ENCODE measurements at regions not wholly inside any gene's neighbourhood (a gene's known extent, or its start where the extent isn't known, plus 50 kb on each side); places are given as distances from the start of the nearest gene placed in this dataset.

GRCh38 chr14:84128050-84128449 is 1401.9 kb upstream of the FLRT2 start:
- H3K27me3 Mint-ChIP-seq (ENCODE audit: low read depth) = no peaks in the 10 kb centered on the region
- intact Hi-C loops (cut with micrococcal nuclease) = no loop called here
- DNase-seq = no peak
- H3K9me3 Mint-ChIP-seq = peaks cover 3% of the 10 kb centered on the region
- H3K4me1 Mint-ChIP-seq (ENCODE audit: low read depth) = no peaks in the 10 kb centered on the region
- H3K36me3 Mint-ChIP-seq (ENCODE audit: low read depth) = no peaks in the 10 kb centered on the region
- H3K27ac Mint-ChIP-seq = no peak overlapping the region
- CTCF ChIA-PET = no interaction called here
- no peak overlapping the region for H3K4me3 Mint-ChIP-seq

- Mint-ChIP-seq H3K4me1 (ENCODE audit: low read depth) (no peaks in the 10 kb centered on the region), H3K36me3 (ENCODE audit: low read depth) (no peaks in the 10 kb centered on the region)
- CTCF ChIA-PET = no interaction called here
These were observed 1400.9 kb upstream of the FLRT2 start for GRCh38 chr14:84129007-84129406.

GRCh38 chr14:84129941-84130340 is 1400.0 kb upstream of the FLRT2 start:
- H3K4me1 Mint-ChIP-seq (ENCODE audit: low read depth) = no peaks in the 10 kb centered on the region
- no peaks in the 10 kb centered on the region for H3K27me3 Mint-ChIP-seq (ENCODE audit: low read depth)
- no peak overlapping the region for H3K4me3 Mint-ChIP-seq
- CTCF ChIA-PET = no interaction called here
- H3K36me3 Mint-ChIP-seq (ENCODE audit: low read depth) = no peaks in the 10 kb centered on the region
- no peak overlapping the region for H3K27ac Mint-ChIP-seq
- DNase-seq = no peak
- intact Hi-C loops (cut with micrococcal nuclease) = no loop called here
- H3K9me3 Mint-ChIP-seq = peaks cover 3% of the 10 kb centered on the region

More at GRCh38 chr14:84129007-84129406, 1400.9 kb upstream of the FLRT2 start:
- H3K9me3 Mint-ChIP-seq = peaks cover 3% of the 10 kb centered on the region
- no peak overlapping the region for H3K4me3 Mint-ChIP-seq
- intact Hi-C loops (cut with micrococcal nuclease) = no loop called here
- no peak for DNase-seq
- H3K27me3 Mint-ChIP-seq (ENCODE audit: low read depth) = no peaks in the 10 kb centered on the region
- H3K27ac Mint-ChIP-seq = no peak overlapping the region

- H3K9me3 Mint-ChIP-seq = peaks cover 10% of the 10 kb centered on the region
- no peak overlapping the region for H3K27ac Mint-ChIP-seq
- intact Hi-C loops (cut with micrococcal nuclease) = no loop called here
- no peaks in the 10 kb centered on the region for H3K4me1 Mint-ChIP-seq (ENCODE audit: low read depth)
- H3K27me3 Mint-ChIP-seq (ENCODE audit: low read depth) = no peaks in the 10 kb centered on the region
- CTCF ChIA-PET = interaction anchor here (0.5 kb wide), 1 partner anchor 675 kb away, joined by 3 read pairs; no protein-coding TSS in a partner anchor
- no peaks in the 10 kb centered on the region for H3K36me3 Mint-ChIP-seq (ENCODE audit: low read depth)
- H3K4me3 Mint-ChIP-seq = no peak overlapping the region
- no peak for DNase-seq
These were observed 1398.0 kb upstream of the FLRT2 start for GRCh38 chr14:84131924-84132323.

GRCh38 chr14:84144166-84144565 is 1385.8 kb upstream of the FLRT2 start:
- CTCF ChIA-PET = no interaction called here
- no peak for DNase-seq

GRCh38 chr14:84152452-84152851 is 1377.5 kb upstream of the FLRT2 start:
- no peaks in the 10 kb centered on the region for H3K27me3 Mint-ChIP-seq (ENCODE audit: low read depth)
- H3K27ac Mint-ChIP-seq = no peak overlapping the region
- no peak for DNase-seq
- no peak overlapping the region for H3K4me3 Mint-ChIP-seq
- CTCF ChIA-PET = no interaction called here
- no peaks in the 10 kb centered on the region for H3K36me3 Mint-ChIP-seq (ENCODE audit: low read depth)
- peaks cover 4% of the 10 kb centered on the region for H3K9me3 Mint-ChIP-seq
- intact Hi-C loops (cut with micrococcal nuclease) = no loop called here
- no peaks in the 10 kb centered on the region for H3K4me1 Mint-ChIP-seq (ENCODE audit: low read depth)

More at GRCh38 chr14:84144166-84144565, 1385.8 kb upstream of the FLRT2 start:
- Mint-ChIP-seq H3K4me3 (no peak overlapping the region), H3K27ac (no peak overlapping the region), H3K27me3 (ENCODE audit: low read depth) (no peaks in the 10 kb centered on the region), H3K4me1 (ENCODE audit: low read depth) (no peaks in the 10 kb centered on the region), H3K9me3 (peaks cover 4% of the 10 kb centered on the region), H3K36me3 (ENCODE audit: low read depth) (no peaks in the 10 kb centered on the region)
- intact Hi-C loops (cut with micrococcal nuclease) = no loop called here

GRCh38 chr14:84162633-84163032 is 1367.3 kb upstream of the FLRT2 start:
- Mint-ChIP-seq H3K27me3 (ENCODE audit: low read depth) (no peaks in the 10 kb centered on the region), H3K27ac (no peak overlapping the region), H3K9me3 (peaks cover 5% of the 10 kb centered on the region), H3K4me1 (ENCODE audit: low read depth) (no peaks in the 10 kb centered on the region), H3K36me3 (ENCODE audit: low read depth) (no peaks in the 10 kb centered on the region), H3K4me3 (no peak overlapping the region)
- CTCF ChIA-PET = no interaction called here
- intact Hi-C loops (cut with micrococcal nuclease) = no loop called here
- DNase-seq = no peak

GRCh38 chr14:84167026-84167425 is 1362.9 kb upstream of the FLRT2 start:
- no peak for DNase-seq
- Mint-ChIP-seq H3K9me3 (peaks cover 4% of the 10 kb centered on the region), H3K4me1 (ENCODE audit: low read depth) (no peaks in the 10 kb centered on the region), H3K27ac (no peak overlapping the region), H3K36me3 (ENCODE audit: low read depth) (no peaks in the 10 kb centered on the region), H3K4me3 (no peak overlapping the region), H3K27me3 (ENCODE audit: low read depth) (no peaks in the 10 kb centered on the region)
- intact Hi-C loops (cut with micrococcal nuclease) = no loop called here
- CTCF ChIA-PET = no interaction called here

GRCh38 chr14:84180336-84180735 is 1349.6 kb upstream of the FLRT2 start:
- Mint-ChIP-seq H3K36me3 (ENCODE audit: low read depth) (no peaks in the 10 kb centered on the region), H3K4me3 (no peak overlapping the region), H3K9me3 (peaks cover 7% of the 10 kb centered on the region), H3K27ac (no peak overlapping the region), H3K27me3 (ENCODE audit: low read depth) (no peaks in the 10 kb centered on the region), H3K4me1 (ENCODE audit: low read depth) (no peaks in the 10 kb centered on the region)
- intact Hi-C loops (cut with micrococcal nuclease) = no loop called here
- no peak for DNase-seq
- CTCF ChIA-PET = no interaction called here

GRCh38 chr14:84181072-84181471 is 1348.9 kb upstream of the FLRT2 start:
- no peak for DNase-seq
- H3K27ac Mint-ChIP-seq = no peak overlapping the region
- no peaks in the 10 kb centered on the region for H3K36me3 Mint-ChIP-seq (ENCODE audit: low read depth)
- no peak overlapping the region for H3K4me3 Mint-ChIP-seq
- intact Hi-C loops (cut with micrococcal nuclease) = no loop called here
- CTCF ChIA-PET = no interaction called here
- no peaks in the 10 kb centered on the region for H3K4me1 Mint-ChIP-seq (ENCODE audit: low read depth)
- peaks cover 5% of the 10 kb centered on the region for H3K9me3 Mint-ChIP-seq
- no peaks in the 10 kb centered on the region for H3K27me3 Mint-ChIP-seq (ENCODE audit: low read depth)

GRCh38 chr14:84195514-84195913 is 1334.4 kb upstream of the FLRT2 start:
- Mint-ChIP-seq H3K27ac (no peak overlapping the region), H3K27me3 (ENCODE audit: low read depth) (no peaks in the 10 kb centered on the region), H3K4me1 (ENCODE audit: low read depth) (no peaks in the 10 kb centered on the region), H3K9me3 (peaks cover 16% of the 10 kb centered on the region), H3K36me3 (ENCODE audit: low read depth) (no peaks in the 10 kb centered on the region), H3K4me3 (no peak overlapping the region)
- CTCF ChIA-PET = no interaction called here
- intact Hi-C loops (cut with micrococcal nuclease) = no loop called here
- DNase-seq = no peak

- intact Hi-C loops (cut with micrococcal nuclease) = no loop called here
- Mint-ChIP-seq H3K4me1 (ENCODE audit: low read depth) (no peaks in the 10 kb centered on the region), H3K36me3 (ENCODE audit: low read depth) (no peaks in the 10 kb centered on the region), H3K9me3 (peaks cover 16% of the 10 kb centered on the region), H3K4me3 (no peak overlapping the region), H3K27me3 (ENCODE audit: low read depth) (no peaks in the 10 kb centered on the region), H3K27ac (no peak overlapping the region)
- DNase-seq = no peak
- CTCF ChIA-PET = no interaction called here
These were observed 1332.2 kb upstream of the FLRT2 start for GRCh38 chr14:84197704-84198103.

- Mint-ChIP-seq H3K27me3 (ENCODE audit: low read depth) (no peaks in the 10 kb centered on the region), H3K4me1 (ENCODE audit: low read depth) (no peaks in the 10 kb centered on the region), H3K9me3 (peaks cover 18% of the 10 kb centered on the region), H3K27ac (no peak overlapping the region), H3K36me3 (ENCODE audit: low read depth) (no peaks in the 10 kb centered on the region), H3K4me3 (no peak overlapping the region)
- CTCF ChIA-PET = no interaction called here
- intact Hi-C loops (cut with micrococcal nuclease) = no loop called here
- no peak for DNase-seq
These were observed 1327.5 kb upstream of the FLRT2 start for GRCh38 chr14:84202486-84202885.

- peaks cover 15% of the 10 kb centered on the region for H3K9me3 Mint-ChIP-seq
- no peaks in the 10 kb centered on the region for H3K27me3 Mint-ChIP-seq (ENCODE audit: low read depth)
- no peaks in the 10 kb centered on the region for H3K36me3 Mint-ChIP-seq (ENCODE audit: low read depth)
- H3K27ac Mint-ChIP-seq = no peak overlapping the region
- H3K4me3 Mint-ChIP-seq = no peak overlapping the region
- H3K4me1 Mint-ChIP-seq (ENCODE audit: low read depth) = no peaks in the 10 kb centered on the region
- CTCF ChIA-PET = no interaction called here
- DNase-seq = no peak
- intact Hi-C loops (cut with micrococcal nuclease) = no loop called here
These were observed 1326.0 kb upstream of the FLRT2 start for GRCh38 chr14:84203896-84204295.

Data from activated naive CD4-positive, alpha-beta T cell treated with anti-CD3 and anti-CD28 coated beads for 36 hours (primary cell).